ENCODE measurements at regions not wholly inside any gene's neighbourhood (a gene's known extent, or its start where the extent isn't known, plus 50 kb on each side); places are given as distances from the start of the nearest gene placed in this dataset.

DNA sequence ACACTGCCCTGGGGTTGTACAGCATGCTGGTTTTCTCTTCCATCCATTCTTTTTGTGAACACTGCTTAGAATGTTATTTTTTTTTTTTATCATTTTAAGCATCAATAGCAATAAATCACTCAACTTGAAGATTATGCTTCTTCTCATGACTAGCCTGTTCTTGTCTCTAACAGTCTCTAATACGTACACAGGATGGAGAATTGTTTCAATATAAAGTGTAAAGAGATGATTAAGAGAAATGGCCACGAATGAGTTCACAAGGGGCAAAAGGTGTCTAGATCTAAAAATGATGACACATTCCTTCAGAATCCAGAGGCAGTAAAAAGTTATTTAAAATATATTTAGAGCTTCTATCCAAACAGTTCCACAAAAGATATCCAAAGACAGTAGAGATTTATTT is 390.2 kb downstream of the HDGFL1 start:
- Histone ChIP-seq H3K27ac (no peak overlapping the region), H3K9ac (ENCODE audit: low read depth in 2 of 2, low read length in 2 of 2) (no peak overlapping the region), H3K27me3 (no peaks in the 10 kb centered on the region), H3K4me3 (no peak overlapping the region), H3K9me3 (no peaks in the 10 kb centered on the region), H3K36me3 (no peaks in the 10 kb centered on the region), H3K4me1 (no peaks in the 10 kb centered on the region)
- DNase-seq: no peak
- intact Hi-C loops (cut with DNase I): no loop called here
- TF ChIP-seq, protein P1, sequence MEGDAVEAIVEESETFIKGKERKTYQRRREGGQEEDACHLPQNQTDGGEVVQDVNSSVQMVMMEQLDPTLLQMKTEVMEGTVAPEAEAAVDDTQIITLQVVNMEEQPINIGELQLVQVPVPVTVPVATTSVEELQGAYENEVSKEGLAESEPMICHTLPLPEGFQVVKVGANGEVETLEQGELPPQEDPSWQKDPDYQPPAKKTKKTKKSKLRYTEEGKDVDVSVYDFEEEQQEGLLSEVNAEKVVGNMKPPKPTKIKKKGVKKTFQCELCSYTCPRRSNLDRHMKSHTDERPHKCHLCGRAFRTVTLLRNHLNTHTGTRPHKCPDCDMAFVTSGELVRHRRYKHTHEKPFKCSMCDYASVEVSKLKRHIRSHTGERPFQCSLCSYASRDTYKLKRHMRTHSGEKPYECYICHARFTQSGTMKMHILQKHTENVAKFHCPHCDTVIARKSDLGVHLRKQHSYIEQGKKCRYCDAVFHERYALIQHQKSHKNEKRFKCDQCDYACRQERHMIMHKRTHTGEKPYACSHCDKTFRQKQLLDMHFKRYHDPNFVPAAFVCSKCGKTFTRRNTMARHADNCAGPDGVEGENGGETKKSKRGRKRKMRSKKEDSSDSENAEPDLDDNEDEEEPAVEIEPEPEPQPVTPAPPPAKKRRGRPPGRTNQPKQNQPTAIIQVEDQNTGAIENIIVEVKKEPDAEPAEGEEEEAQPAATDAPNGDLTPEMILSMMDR (IDR thresholded peaks at IDR 0.05): no peak

DNA sequence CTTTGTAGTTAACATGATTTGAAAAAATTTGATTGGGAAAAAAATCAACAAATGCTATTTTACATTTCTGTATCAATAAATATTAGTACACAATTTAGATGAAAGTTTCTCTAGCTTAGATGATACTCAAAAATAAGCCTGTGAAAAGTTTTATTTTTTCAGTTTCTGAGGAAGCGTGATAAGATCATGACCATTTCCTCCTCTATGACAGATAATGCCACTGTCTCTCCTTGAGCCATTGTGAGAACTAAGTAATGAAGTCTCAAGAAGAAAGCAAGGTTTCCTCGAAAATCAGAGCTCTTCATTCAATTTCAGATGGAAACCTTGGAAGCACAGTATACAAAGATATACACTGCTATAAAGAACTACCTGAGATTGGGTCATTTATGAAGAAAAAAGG is 395.0 kb downstream of the HDGFL1 start:
- DNase-seq: no peak
- no peak overlapping the region for H3K9ac ChIP-seq (ENCODE audit: low read depth in 2 of 2, low read length in 2 of 2)
- intact Hi-C loops (cut with DNase I): no loop called here
- no peaks in the 10 kb centered on the region for H3K27me3 ChIP-seq
- no peak overlapping the region for H3K27ac ChIP-seq
- no peaks in the 10 kb centered on the region for H3K9me3 ChIP-seq
- H3K36me3 ChIP-seq: no peaks in the 10 kb centered on the region
- H3K4me1 ChIP-seq: no peaks in the 10 kb centered on the region
- no peak overlapping the region for H3K4me3 ChIP-seq
- TF ChIP-seq, protein P1 (IDR thresholded peaks at IDR 0.05): no peak

GRCh38 chr6:22965889-22966288 is 396.5 kb downstream of the HDGFL1 start:
- no peaks in the 10 kb centered on the region for H3K9me3 ChIP-seq
- DNase-seq: no peak

DNA sequence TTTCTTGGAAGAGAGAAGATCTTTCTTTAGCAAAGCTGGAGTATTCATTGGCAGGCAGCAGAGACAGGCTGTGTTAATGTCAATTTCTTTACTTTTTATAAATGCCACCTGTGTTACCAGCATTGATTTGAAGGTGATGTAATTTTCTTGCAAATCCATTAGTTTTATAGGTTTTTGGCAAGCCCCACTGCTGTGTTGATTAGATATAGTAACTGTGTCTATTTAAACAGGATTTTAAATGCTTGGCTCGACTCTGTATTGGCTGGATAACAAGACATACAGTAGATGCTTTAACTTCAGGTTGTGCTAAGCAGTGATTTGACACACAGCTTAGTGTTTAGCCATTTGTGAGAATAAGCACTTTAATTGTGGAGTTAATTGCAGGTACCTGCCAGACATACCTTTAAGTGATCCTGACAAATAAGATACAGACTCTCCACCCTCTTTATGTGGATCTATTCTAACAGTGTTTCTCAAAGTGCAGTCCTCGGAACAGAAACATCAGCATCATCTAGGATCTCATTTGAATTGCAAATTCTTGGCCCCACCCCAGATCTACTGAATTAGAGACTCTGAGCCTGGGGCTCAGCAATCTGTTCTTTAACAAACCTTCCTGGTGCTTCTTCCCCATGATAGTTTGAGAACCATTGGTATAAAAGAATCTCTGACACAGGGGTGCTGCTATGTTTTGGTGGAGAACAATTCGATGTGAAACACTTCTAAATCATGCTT is 397.5 kb downstream of the HDGFL1 start:
- intact Hi-C loops (cut with DNase I): no loop called here
- Histone ChIP-seq H3K36me3 (no peaks in the 10 kb centered on the region), H3K9ac (ENCODE audit: low read depth in 2 of 2, low read length in 2 of 2) (no peak overlapping the region), H3K9me3 (no peaks in the 10 kb centered on the region), H3K4me3 (no peak overlapping the region), H3K4me1 (no peaks in the 10 kb centered on the region), H3K27me3 (no peaks in the 10 kb centered on the region), H3K27ac (no peak overlapping the region)
- no peak for DNase-seq
- TF ChIP-seq, protein P1 (IDR thresholded peaks at IDR 0.05): no peak

More at GRCh38 chr6:22965889-22966288, 396.5 kb downstream of the HDGFL1 start:
- intact Hi-C loops (cut with DNase I): no loop called here
- H3K9ac ChIP-seq (ENCODE audit: low read depth in 2 of 2, low read length in 2 of 2): no peak overlapping the region
- TF ChIP-seq, protein P1 (IDR thresholded peaks at IDR 0.05): no peak
- no peaks in the 10 kb centered on the region for H3K36me3 ChIP-seq
- H3K27me3 ChIP-seq: no peaks in the 10 kb centered on the region
- no peaks in the 10 kb centered on the region for H3K4me1 ChIP-seq
- no peak overlapping the region for H3K4me3 ChIP-seq
- no peak overlapping the region for H3K27ac ChIP-seq

DNA sequence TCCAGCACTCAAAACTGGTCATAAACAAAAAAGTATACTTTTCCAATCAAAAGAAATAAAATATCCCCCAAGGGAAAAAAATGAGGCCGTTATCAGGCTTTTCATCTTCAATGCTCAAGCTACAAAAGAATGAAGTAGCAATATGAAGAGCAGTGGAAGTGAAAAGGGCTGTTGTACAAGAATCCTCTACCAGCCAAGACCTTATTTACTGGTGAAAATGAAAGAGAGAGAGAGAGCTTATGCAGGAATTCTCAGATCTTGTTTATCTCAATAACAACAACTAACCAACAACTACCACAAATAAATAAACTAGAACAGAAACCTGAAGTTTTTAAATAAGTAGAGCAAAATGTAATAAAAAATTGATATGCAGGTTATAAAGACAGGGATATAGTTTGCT is 400.6 kb downstream of the HDGFL1 start:
- H3K36me3 ChIP-seq: no peaks in the 10 kb centered on the region
- no peak overlapping the region for H3K9ac ChIP-seq (ENCODE audit: low read depth in 2 of 2, low read length in 2 of 2)
- no peak overlapping the region for H3K27ac ChIP-seq
- intact Hi-C loops (cut with DNase I): no loop called here
- H3K4me1 ChIP-seq: no peaks in the 10 kb centered on the region
- TF ChIP-seq, protein P1 (IDR thresholded peaks at IDR 0.05): no peak
- no peaks in the 10 kb centered on the region for H3K27me3 ChIP-seq
- no peak overlapping the region for H3K4me3 ChIP-seq
- H3K9me3 ChIP-seq: no peaks in the 10 kb centered on the region
- no peak for DNase-seq
